ENCODE measurements at regions not wholly inside any gene's neighbourhood (a gene's known extent, or its start where the extent isn't known, plus 50 kb on each side); places are given as distances from the start of the nearest gene placed in this dataset.

DNA sequence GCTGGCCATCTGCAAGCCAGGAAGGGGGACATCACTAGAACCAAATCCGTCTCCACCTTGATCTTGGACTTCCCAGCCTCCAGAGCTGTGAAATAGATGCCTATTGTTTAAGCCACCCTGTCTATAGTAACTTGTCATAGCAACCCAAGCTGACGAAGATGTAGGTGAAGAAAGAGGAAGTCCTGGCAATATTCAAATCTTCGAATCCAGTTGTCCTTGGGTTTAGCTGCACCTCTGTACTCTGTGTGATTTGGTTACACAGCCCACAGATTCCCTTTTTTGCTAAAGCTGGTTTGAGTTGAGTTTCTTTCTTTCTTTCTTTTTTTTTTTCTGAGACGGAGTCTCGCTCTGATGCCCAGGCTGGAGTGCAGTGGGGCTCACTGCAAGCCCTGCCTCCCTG, 68.0 kb upstream of the XCR1 start:
- H3K9me3 Mint-ChIP-seq: no peaks in the 10 kb centered on the region
- intact Hi-C loops (cut with micrococcal nuclease): loop anchor here (5.0 to 10.0 kb wide), 2 partner anchors 233 to 401 kb away; no protein-coding TSS in a partner anchor
- no peak overlapping the region for H3K4me3 Mint-ChIP-seq
- ChIA-PET CTCF (interaction anchor here (0.8 kb wide), 1 partner anchor 275 kb away, joined by 3 read pairs; the partner anchor contains the start of gene CCR5), POLR2A (no interaction called here)
- H3K27ac Mint-ChIP-seq: no peak overlapping the region
- DNase-seq: no peak
- H3K4me1 Mint-ChIP-seq (ENCODE audit: low read depth): peaks cover 39% of the 10 kb centered on the region
- H3K36me3 Mint-ChIP-seq: peaks cover 2% of the 10 kb centered on the region
- H3K27me3 Mint-ChIP-seq: peaks cover 37% of the 10 kb centered on the region

DNA sequence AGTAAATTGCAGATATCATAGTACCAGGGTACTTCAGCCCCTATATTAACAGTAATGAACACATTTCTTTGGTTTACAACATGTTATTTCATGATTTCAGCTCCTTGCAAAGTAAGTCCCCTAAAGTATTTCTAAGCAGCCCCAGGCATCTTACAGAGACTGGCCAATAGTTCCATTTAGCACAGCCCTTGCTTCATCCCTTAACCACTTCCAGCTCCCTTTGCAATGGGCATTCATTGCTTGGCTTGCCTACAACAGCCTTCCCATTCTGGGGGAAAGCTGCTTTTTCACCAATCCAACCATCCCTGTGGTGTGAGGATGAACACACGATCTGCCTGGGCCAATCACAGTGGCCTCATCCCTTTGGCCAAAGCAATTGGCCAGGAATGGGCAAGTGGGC, 67.2 kb upstream of the XCR1 start:
- ChIA-PET POLR2A (no interaction called here), CTCF (interaction anchor here (1.3 to 2.2 kb wide), 2 partner anchors 17 to 182 kb away, joined by 5 to 10 read pairs; no protein-coding TSS in a partner anchor)
- no peak for DNase-seq
- Mint-ChIP-seq H3K4me3 (no peak overlapping the region), H3K27ac (no peak overlapping the region), H3K4me1 (ENCODE audit: low read depth) (peaks cover 44% of the 10 kb centered on the region), H3K36me3 (no peaks in the 10 kb centered on the region), H3K27me3 (peaks cover 33% of the 10 kb centered on the region), H3K9me3 (no peaks in the 10 kb centered on the region)
- intact Hi-C loops (cut with micrococcal nuclease): loop anchor here (10.0 kb wide), 1 partner anchor 400 kb away; no protein-coding TSS in a partner anchor

DNA sequence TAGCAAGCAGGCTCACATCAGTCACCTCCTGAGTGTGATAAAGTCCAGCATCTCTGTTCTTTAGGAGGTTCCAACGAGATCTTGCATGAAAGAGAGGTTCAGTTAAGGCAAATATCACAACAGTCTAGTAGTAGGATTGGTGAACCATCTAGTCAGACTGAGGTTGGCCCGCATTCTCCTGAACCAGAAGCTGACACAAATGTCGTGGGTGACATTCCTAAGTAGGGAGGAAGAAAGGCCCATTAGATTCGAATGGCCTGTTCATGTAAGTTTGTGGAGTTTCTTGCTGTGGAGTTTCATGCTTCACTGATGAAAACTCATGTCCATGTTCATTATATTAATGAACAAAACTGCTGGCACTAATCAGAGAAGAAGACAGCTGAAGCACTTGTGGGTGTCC, 66.7 kb upstream of the XCR1 start:
- Mint-ChIP-seq H3K4me3 (no peak overlapping the region), H3K9me3 (no peaks in the 10 kb centered on the region), H3K27me3 (peaks cover 31% of the 10 kb centered on the region), H3K36me3 (no peaks in the 10 kb centered on the region), H3K27ac (no peak overlapping the region), H3K4me1 (ENCODE audit: low read depth) (peaks cover 44% of the 10 kb centered on the region)
- ChIA-PET CTCF (interaction anchor here (0.6 to 2.2 kb wide), 3 partner anchors 15 to 182 kb away, joined by 3 to 10 read pairs (median 5); no protein-coding TSS in a partner anchor), POLR2A (no interaction called here)
- no peak for DNase-seq
- intact Hi-C loops (cut with micrococcal nuclease): loop anchor here (10.0 kb wide), 1 partner anchor 399 kb away; no protein-coding TSS in a partner anchor

DNA sequence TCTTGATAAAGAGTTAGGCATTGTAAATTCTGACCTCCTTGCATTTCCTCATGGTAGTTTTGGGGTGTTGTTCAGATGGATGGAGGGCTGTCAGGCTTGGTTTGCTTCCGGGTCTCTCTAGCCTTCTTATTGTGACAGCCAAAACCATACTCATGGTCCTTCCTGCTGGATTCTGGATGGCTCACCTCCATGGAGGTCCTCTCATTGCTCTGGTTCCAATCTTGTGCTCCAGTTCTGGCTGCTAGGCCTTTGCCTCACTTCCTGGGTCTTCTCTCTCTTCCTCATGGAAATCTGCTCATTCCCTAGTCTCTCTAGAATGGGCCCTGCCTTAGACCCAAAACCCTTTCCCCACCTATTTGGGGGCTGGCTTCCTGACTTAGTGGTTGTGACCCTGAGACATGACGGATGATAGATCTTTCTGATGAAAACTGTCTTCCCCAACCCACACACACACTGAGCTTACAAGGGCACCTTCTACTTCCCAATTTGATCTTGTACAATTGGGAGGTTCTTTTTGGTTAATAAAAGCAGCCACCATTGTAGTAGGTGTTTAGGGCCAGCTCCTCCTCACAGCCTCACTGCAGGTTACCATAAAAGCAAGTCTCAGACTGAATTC, 66.2 kb upstream of the XCR1 start:
- no peaks in the 10 kb centered on the region for H3K36me3 Mint-ChIP-seq
- no peak overlapping the region for H3K27ac Mint-ChIP-seq
- intact Hi-C loops (cut with micrococcal nuclease): loop anchor here (10.0 kb wide), 1 partner anchor 399 kb away; no protein-coding TSS in a partner anchor
- H3K27me3 Mint-ChIP-seq: peaks cover 31% of the 10 kb centered on the region
- DNase-seq: no peak
- POLR2A ChIA-PET: no interaction called here
- CTCF ChIA-PET: interaction anchor here (0.6 to 2.2 kb wide), 3 partner anchors 14 to 183 kb away, joined by 3 to 10 read pairs (median 5); no protein-coding TSS in a partner anchor
- no peaks in the 10 kb centered on the region for H3K9me3 Mint-ChIP-seq
- H3K4me3 Mint-ChIP-seq: no peak overlapping the region
- H3K4me1 Mint-ChIP-seq (ENCODE audit: low read depth): peaks cover 41% of the 10 kb centered on the region

DNA sequence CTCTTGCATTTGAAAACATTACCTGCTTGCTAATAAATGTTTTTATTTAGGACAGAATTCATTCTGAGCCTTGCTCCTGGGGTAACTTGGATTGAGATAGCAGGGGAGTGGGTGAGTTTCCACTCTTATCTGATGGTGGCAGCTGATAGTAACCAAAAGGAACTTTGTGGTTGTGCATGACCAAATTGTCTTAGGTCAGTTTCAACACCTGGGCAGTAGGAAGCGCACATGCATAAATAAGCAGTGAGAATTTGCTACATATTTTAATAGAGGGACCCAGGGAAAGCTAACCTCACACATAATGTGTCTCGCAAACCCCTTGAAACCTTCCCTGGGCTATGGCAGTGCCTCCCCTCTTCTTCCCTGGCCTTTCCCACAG, 65.4 kb upstream of the XCR1 start:
- Mint-ChIP-seq H3K36me3 (no peaks in the 10 kb centered on the region), H3K27me3 (peaks cover 33% of the 10 kb centered on the region), H3K4me3 (no peak overlapping the region), H3K4me1 (ENCODE audit: low read depth) (peaks cover 34% of the 10 kb centered on the region), H3K9me3 (no peaks in the 10 kb centered on the region), H3K27ac (no peak overlapping the region)
- DNase-seq: no peak
- intact Hi-C loops (cut with micrococcal nuclease): loop anchor here (10.0 kb wide), 1 partner anchor 398 kb away; no protein-coding TSS in a partner anchor
- ChIA-PET POLR2A (no interaction called here), CTCF (interaction anchor here (0.7 to 2.2 kb wide), 3 partner anchors 15 to 183 kb away, joined by 3 to 10 read pairs (median 4); no protein-coding TSS in a partner anchor)

DNA sequence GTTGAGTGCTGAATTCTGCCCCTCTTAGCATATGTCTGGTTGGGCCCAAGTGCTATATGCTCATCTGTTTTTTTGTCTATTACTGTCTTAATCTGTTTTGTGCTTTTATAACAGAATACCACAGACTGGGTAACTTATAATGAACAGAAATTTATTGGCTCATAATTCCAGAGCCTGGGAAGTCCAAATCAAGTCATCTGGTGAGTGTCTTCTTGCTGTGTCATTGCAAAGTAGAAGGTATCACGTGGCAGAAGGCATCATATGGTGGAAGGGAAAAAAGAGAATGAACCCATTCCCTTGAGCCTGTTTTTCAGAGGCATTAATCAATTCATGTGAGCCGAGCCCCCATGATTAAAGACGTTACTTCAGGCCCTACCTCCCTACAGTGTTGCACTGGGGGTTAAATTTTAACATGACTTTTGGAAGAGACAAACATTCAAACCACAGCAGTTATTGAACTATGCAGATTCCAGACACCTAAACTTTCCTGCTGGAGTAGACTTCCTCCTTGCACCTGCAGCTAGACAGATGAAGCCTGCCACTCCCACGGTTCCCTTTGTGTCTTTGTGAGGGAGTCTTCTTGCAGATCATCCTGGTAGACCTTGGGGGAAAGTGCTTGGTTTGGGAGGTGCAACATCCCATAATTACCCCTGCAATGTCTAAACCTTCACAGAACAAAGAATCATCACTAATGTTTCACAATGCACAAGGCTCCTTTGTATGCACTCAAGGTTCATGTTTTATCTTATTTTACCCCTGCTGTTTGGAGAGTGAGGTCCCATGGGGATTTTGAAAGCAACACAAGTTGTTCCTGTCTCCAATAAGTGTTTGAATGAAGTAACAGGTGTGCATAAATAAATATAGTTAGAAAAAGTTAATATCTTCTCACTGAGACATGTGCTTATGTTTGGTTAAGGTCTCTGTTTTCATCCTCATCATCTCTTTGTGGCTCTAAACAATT, 64.7 kb upstream of the XCR1 start:
- ChIA-PET CTCF (interaction anchor here (0.7 to 3.6 kb wide), 6 partner anchors 13 to 286 kb away, joined by 3 to 26 read pairs (median 5); partner anchors contain the start of genes CCR1 and CCR5), POLR2A (interaction anchor here (1.3 kb wide), 1 partner anchor 227 kb away, joined by 3 read pairs; no protein-coding TSS in a partner anchor)
- no peak for DNase-seq
- Mint-ChIP-seq H3K27ac (no peak overlapping the region), H3K9me3 (no peaks in the 10 kb centered on the region), H3K36me3 (no peaks in the 10 kb centered on the region), H3K4me3 (no peak overlapping the region), H3K4me1 (ENCODE audit: low read depth) (peaks cover 27% of the 10 kb centered on the region), H3K27me3 (peaks cover 37% of the 10 kb centered on the region)
- intact Hi-C loops (cut with micrococcal nuclease): loop anchor here (10.0 kb wide), 1 partner anchor 397 kb away; no protein-coding TSS in a partner anchor

DNA sequence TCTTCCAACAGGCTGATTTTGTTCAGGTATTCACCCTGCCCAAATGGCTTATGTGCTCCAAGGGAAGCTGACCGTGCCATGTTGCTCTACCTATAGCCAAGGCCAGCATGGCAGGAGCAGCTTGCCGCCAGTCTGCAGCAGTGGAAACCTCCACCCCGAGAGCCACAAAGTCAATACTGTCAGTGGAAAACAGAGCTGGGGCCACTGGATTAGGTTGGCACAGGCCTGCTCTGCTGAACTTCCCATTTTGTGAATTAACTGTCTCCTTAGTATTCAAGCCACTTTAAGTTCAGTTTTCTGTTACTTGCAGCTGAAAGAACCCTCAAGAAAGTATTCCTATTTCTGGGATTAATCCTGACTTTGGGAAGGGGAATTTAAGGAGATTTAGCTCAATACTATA, 63.8 kb upstream of the XCR1 start:
- CTCF ChIA-PET: interaction anchor here (0.6 to 3.6 kb wide), 7 partner anchors 12 to 363 kb away, joined by 3 to 26 read pairs (median 3); partner anchors contain the start of genes CCR1 and CCR5
- H3K4me1 Mint-ChIP-seq (ENCODE audit: low read depth): peaks cover 19% of the 10 kb centered on the region
- no peak overlapping the region for H3K27ac Mint-ChIP-seq
- DNase-seq: no peak
- H3K4me3 Mint-ChIP-seq: no peak overlapping the region
- intact Hi-C loops (cut with micrococcal nuclease): loop anchor here (10.0 kb wide), 1 partner anchor 396 kb away; no protein-coding TSS in a partner anchor
- POLR2A ChIA-PET: interaction anchor here (1.3 kb wide), 1 partner anchor 226 kb away, joined by 3 read pairs; no protein-coding TSS in a partner anchor
- no peaks in the 10 kb centered on the region for H3K36me3 Mint-ChIP-seq
- peaks cover 37% of the 10 kb centered on the region for H3K27me3 Mint-ChIP-seq
- no peaks in the 10 kb centered on the region for H3K9me3 Mint-ChIP-seq

DNA sequence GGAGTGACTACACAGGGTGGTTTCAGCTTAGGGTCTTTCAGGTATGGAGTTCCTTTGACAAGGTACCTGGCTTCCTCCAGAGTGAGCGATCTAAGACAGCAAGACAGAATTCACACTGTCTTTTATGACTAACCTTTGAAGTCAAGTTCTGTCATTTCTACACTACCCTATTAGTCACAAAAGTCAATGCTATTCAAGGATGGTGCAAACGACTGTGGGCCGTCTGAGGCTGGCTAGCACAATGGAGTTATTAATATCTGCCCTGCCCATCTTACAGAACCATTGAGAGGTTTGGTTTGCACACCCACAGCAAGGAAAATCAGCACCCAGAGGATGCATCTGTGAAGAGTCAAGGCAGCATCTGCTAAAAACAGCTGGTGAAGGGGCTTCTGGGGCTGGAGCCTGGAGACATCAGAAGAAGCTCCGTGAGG, 62.9 kb upstream of the XCR1 start:
- H3K4me3 Mint-ChIP-seq: no peak overlapping the region
- DNase-seq: peak; percentile 59
- H3K27ac Mint-ChIP-seq: no peak overlapping the region
- intact Hi-C loops (cut with micrococcal nuclease): loop anchor here (1.0 to 10.0 kb wide), 2 partner anchors 8 to 395 kb away; no protein-coding TSS in a partner anchor
- H3K9me3 Mint-ChIP-seq: no peaks in the 10 kb centered on the region
- ChIA-PET POLR2A (interaction anchor here (1.2 to 1.5 kb wide), 2 partner anchors 10 to 279 kb away, joined by 4 to 7 read pairs; no protein-coding TSS in a partner anchor), CTCF (interaction anchor here (0.9 to 4.9 kb wide), 9 partner anchors 12 to 288 kb away, joined by 3 to 43 read pairs (median 3); partner anchors contain the start of genes CCR1 and CCR5)
- H3K36me3 Mint-ChIP-seq: no peaks in the 10 kb centered on the region
- H3K4me1 Mint-ChIP-seq (ENCODE audit: low read depth): peaks cover 19% of the 10 kb centered on the region
- peaks cover 38% of the 10 kb centered on the region for H3K27me3 Mint-ChIP-seq

DNA sequence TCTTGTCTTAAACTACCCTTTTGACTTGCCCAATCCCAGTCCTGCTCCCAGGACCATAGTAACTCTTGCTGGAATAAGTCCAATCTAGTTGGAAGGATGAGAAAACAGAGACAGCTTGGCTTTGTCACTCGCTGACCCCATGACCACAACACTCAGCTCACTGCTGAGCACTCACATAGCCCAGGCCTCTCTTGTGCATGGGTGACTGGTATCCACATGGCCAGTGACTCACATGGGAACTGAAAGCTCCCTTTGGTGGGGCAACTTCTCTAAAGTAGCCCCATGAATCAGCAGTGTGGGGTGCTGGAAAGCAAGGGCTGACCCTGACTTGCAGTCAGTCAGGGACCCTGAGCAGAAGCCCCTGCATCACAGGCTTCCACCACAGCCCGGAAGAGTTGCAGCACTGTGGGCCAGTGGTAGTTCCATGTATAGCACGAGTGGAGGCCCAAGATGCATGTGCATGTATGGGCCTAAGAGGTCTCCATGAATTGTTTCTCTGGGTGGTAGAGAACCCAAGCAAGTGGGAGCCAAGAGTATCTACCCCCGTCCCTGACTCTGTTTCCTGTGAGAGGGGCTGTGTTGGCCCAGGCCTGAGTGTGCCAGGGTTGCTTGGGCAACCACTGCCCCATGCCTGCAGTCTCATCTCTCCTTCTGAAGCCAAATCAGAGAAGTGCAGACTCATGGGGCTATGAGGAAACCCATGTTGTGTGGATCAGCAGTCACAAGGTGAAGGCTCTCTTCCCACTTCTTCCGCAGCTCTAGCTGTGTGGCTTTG, 62.1 kb upstream of the XCR1 start:
- peaks cover 19% of the 10 kb centered on the region for H3K4me1 Mint-ChIP-seq (ENCODE audit: low read depth)
- CTCF ChIA-PET: interaction anchor here (0.9 to 4.9 kb wide), 8 partner anchors 8 to 289 kb away, joined by 3 to 43 read pairs (median 5); partner anchors contain the start of gene CCR5
- intact Hi-C loops (cut with micrococcal nuclease): loop anchor here (1.0 to 10.0 kb wide), 2 partner anchors 9 to 395 kb away; no protein-coding TSS in a partner anchor
- H3K36me3 Mint-ChIP-seq: no peaks in the 10 kb centered on the region
- no peak overlapping the region for H3K4me3 Mint-ChIP-seq
- H3K27ac Mint-ChIP-seq: no peak overlapping the region
- peaks cover 33% of the 10 kb centered on the region for H3K27me3 Mint-ChIP-seq
- POLR2A ChIA-PET: interaction anchor here (0.7 to 1.5 kb wide), 3 partner anchors 11 to 280 kb away, joined by 3 to 7 read pairs (median 4); no protein-coding TSS in a partner anchor
- no peaks in the 10 kb centered on the region for H3K9me3 Mint-ChIP-seq
- peak; percentile 65 for DNase-seq

DNA sequence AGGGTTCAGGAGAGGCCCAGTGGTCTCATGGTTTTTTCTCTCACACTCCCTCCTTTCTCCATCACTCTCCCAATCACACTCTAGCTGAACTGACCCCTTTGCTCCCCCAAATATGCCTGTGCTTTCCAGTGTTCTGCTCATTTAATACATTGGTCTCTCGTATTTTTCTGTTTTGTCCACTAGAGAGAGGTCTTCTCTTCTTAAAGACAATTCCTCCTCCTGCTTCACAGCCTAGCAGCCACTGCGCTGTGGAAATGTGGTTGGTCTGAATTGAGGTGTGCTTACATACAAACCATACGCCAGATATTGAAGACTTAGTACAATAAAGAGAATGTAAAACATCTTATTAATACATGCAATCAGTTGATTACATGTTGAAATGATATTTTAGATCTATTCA, 60.6 kb upstream of the XCR1 start:
- DNase-seq: no peak
- Mint-ChIP-seq H3K9me3 (no peaks in the 10 kb centered on the region), H3K27me3 (peaks cover 22% of the 10 kb centered on the region), H3K36me3 (no peaks in the 10 kb centered on the region), H3K4me1 (ENCODE audit: low read depth) (peaks cover 19% of the 10 kb centered on the region), H3K4me3 (no peak overlapping the region), H3K27ac (no peak overlapping the region)
- intact Hi-C loops (cut with micrococcal nuclease): no loop called here
- CTCF ChIA-PET: interaction anchor here (0.6 to 4.9 kb wide), 10 partner anchors 10 to 295 kb away, joined by 3 to 43 read pairs (median 4); no protein-coding TSS in a partner anchor
- POLR2A ChIA-PET: no interaction called here

DNA sequence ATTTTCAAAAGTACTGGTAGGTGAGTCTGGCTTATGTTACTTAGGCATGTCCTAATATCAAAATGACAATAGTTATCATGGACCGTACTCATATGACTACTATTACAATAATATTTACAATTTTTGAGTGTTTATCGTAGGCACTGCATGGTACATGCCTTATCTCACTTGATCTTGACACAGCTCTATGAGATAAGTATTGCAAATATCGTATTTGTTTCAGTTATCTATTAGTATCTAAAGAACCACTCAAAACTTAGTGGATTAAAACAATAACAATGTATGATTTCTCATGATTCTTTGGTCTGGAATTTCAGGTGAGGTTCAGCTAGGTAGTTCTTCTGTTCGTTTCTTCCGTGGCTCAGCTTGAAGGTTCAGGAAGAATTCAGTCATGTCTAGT, 59.7 kb upstream of the XCR1 start:
- intact Hi-C loops (cut with micrococcal nuclease): no loop called here
- H3K4me1 Mint-ChIP-seq (ENCODE audit: low read depth): peaks cover 17% of the 10 kb centered on the region
- ChIA-PET CTCF (interaction anchor here (1.1 to 4.9 kb wide), 7 partner anchors 9 to 296 kb away, joined by 3 to 43 read pairs (median 4); no protein-coding TSS in a partner anchor), POLR2A (no interaction called here)
- H3K36me3 Mint-ChIP-seq: no peaks in the 10 kb centered on the region
- no peaks in the 10 kb centered on the region for H3K9me3 Mint-ChIP-seq
- no peak overlapping the region for H3K4me3 Mint-ChIP-seq
- H3K27ac Mint-ChIP-seq: no peak overlapping the region
- DNase-seq: no peak
- peaks cover 16% of the 10 kb centered on the region for H3K27me3 Mint-ChIP-seq

All from activated CD4-positive, alpha-beta memory T cell treated with anti-CD3 and anti-CD28 coated beads for 36 hours (primary cell).